ENCODE measurements at regions not wholly inside any gene's neighbourhood (a gene's known extent, or its start where the extent isn't known, plus 50 kb on each side); places are given as distances from the start of the nearest gene placed in this dataset.

- intact Hi-C loops (cut with DNase I), result no loop called here
- DNase-seq (no peak), ATAC-seq (no peak)
- Histone ChIP-seq H3K9me3 (peaks cover 0 to 9% of the 10 kb centered on the region in 2 donors), H3K4me1 (no peaks in the 10 kb centered on the region), H3K36me3 (no peaks in the 10 kb centered on the region), H3K4me3 (no peak overlapping the region), H3K27me3 (no peaks in the 10 kb centered on the region), H3K27ac (no peak overlapping the region)
- no peak for TF ChIP-seq CTCF (IDR thresholded peaks at IDR 0.05)
Observed at GRCh38 chr7:91526404-91526803, 262.2 kb downstream of the FZD1 start.

GRCh38 chr7:91527460-91527859 is 263.2 kb downstream of the FZD1 start:
- no peak overlapping the region for H3K27ac ChIP-seq
- no peak overlapping the region for H3K4me3 ChIP-seq
- no peak for ATAC-seq
- no peaks in the 10 kb centered on the region for H3K27me3 ChIP-seq
- no peaks in the 10 kb centered on the region for H3K36me3 ChIP-seq
- intact Hi-C loops (cut with DNase I), result no loop called here
- H3K4me1 ChIP-seq, result no peaks in the 10 kb centered on the region
- DNase-seq, result no peak
- peaks cover 0 to 19% of the 10 kb centered on the region in 2 donors for H3K9me3 ChIP-seq
- no peak for TF ChIP-seq CTCF (IDR thresholded peaks at IDR 0.05)

- intact Hi-C loops (cut with DNase I), result no loop called here
- Histone ChIP-seq H3K4me1 (no peaks in the 10 kb centered on the region), H3K27me3 (no peaks in the 10 kb centered on the region), H3K4me3 (no peak overlapping the region), H3K9me3 (peaks cover 0 to 16% of the 10 kb centered on the region in 2 donors), H3K27ac (no peak overlapping the region), H3K36me3 (no peaks in the 10 kb centered on the region)
- TF ChIP-seq CTCF (IDR thresholded peaks at IDR 0.05), result no peak
- DNase-seq, result no peak
- ATAC-seq, result no peak
Observed at GRCh38 chr7:91533996-91534395, 269.8 kb downstream of the FZD1 start.

GRCh38 chr7:91537260-91538152 is 273.3 kb downstream of the FZD1 start:
- Histone ChIP-seq H3K36me3 (no peaks in the 10 kb centered on the region), H3K9me3 (peaks cover 0 to 3% of the 10 kb centered on the region in 2 donors), H3K27me3 (no peaks in the 10 kb centered on the region), H3K4me1 (no peaks in the 10 kb centered on the region), H3K4me3 (no peak overlapping the region), H3K27ac (no peak overlapping the region)
- intact Hi-C loops (cut with DNase I), result no loop called here
- ATAC-seq (no peak), DNase-seq (no peak)
- no peak for TF ChIP-seq CTCF (IDR thresholded peaks at IDR 0.05)

- no peaks in the 10 kb centered on the region for H3K4me1 ChIP-seq
- TF ChIP-seq CTCF (IDR thresholded peaks at IDR 0.05), result no peak
- H3K36me3 ChIP-seq, result no peaks in the 10 kb centered on the region
- intact Hi-C loops (cut with DNase I), result no loop called here
- H3K27me3 ChIP-seq, result no peaks in the 10 kb centered on the region
- no peak for ATAC-seq
- no peak overlapping the region for H3K4me3 ChIP-seq
- no peak for DNase-seq
- no peak overlapping the region for H3K27ac ChIP-seq
- H3K9me3 ChIP-seq, result no peaks in the 10 kb centered on the region
Observed at GRCh38 chr7:91541641-91542040, 277.4 kb downstream of the FZD1 start.
